ENCODE measurements at regions not wholly inside any gene's neighbourhood (a gene's known extent, or its start where the extent isn't known, plus 50 kb on each side); places are given as distances from the start of the nearest gene placed in this dataset.

DNA sequence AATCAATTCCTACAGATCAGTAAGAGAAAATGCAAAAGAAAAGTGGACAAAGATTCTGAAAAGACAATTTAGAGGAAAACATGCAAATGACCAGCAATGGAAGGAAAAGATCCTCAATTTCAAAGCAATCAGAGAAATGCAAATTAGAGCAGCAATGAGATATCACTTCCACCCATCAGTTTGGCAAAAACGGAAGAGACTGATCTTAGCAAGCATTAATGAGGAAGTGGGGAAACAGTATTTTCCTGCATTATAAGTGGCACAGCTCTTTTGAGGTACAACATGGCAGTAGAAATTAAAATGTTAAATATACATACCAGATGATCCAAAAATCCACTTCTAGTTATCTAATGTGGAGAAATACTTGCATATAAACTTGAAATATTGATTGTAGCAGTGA, 69.1 kb upstream of the SLC7A1 start:
- ATAC-seq (no peak), DNase-seq (no peak)
- WGBS: 44% methylated on average over 1 of the region's 1 CpG
- Histone ChIP-seq H3K9me3 (ENCODE audit: control insufficient read depth, low read length) (no peaks in the 10 kb centered on the region), H3K4me3 (ENCODE audit: low read length) (no peak overlapping the region), H3K4me1 (ENCODE audit: control insufficient read depth, insufficient read depth, low read length) (no peaks in the 10 kb centered on the region), H3K27me3 (ENCODE audit: control insufficient read depth, insufficient read depth) (no peaks in the 10 kb centered on the region), H3K27ac (ENCODE audit: low read length) (no peak overlapping the region)
- intact Hi-C loops (cut with DNase I): no loop called here

DNA sequence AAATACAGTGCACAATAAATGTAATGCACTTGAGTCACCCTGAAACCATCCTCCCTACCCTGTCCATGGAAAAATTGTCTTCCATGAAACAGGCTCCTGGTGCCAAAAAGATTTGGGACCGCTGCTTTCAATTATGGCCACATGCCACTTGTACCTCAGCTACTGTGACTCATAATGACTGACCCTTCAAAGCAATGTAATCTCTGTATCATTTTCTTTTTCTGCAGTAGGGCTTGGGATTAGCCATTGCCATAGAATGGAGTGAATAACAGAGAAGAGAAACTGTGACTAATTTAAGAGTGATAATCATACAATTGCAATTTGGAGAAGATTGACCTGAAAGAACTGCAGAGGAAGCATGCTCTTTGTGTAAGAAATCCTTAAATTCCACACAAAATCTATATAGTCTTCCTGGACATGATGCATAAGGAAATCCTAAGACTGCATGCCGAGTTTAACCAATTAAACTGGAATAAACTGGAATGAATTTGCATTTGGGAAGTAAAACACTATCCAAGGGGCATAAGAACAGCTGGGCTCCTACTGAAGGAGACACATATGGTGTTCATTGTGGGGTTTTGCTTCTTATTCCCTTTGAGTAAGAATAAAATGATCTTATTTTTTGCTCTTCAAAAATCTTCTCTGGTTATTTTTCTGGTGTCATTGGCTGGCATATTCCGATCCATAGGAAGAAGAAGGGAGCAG, 59.5 kb upstream of the SLC7A1 start:
- no peak for ATAC-seq
- no peaks in the 10 kb centered on the region for H3K9me3 ChIP-seq (ENCODE audit: control insufficient read depth, low read length)
- intact Hi-C loops (cut with DNase I): no loop called here
- no peak overlapping the region for H3K27ac ChIP-seq (ENCODE audit: low read length)
- no peaks in the 10 kb centered on the region for H3K4me1 ChIP-seq (ENCODE audit: control insufficient read depth, insufficient read depth, low read length)
- WGBS: 71% methylated on average over 3 of the region's 3 CpGs
- no peak for DNase-seq
- H3K27me3 ChIP-seq (ENCODE audit: control insufficient read depth, insufficient read depth): no peaks in the 10 kb centered on the region
- H3K4me3 ChIP-seq (ENCODE audit: low read length): no peak overlapping the region

GRCh38 chr13:29654384-29654783, 58.9 kb upstream of the SLC7A1 start:
- 97% methylated on average over 6 of the region's 6 CpGs for WGBS

GRCh38 chr13:29648760-29649159, 53.3 kb upstream of the SLC7A1 start:
- no peak for DNase-seq
- Histone ChIP-seq H3K9me3 (ENCODE audit: control insufficient read depth, low read length) (no peaks in the 10 kb centered on the region), H3K4me3 (ENCODE audit: low read length) (no peak overlapping the region), H3K4me1 (ENCODE audit: control insufficient read depth, insufficient read depth, low read length) (no peaks in the 10 kb centered on the region), H3K27me3 (ENCODE audit: control insufficient read depth, insufficient read depth) (no peaks in the 10 kb centered on the region), H3K27ac (ENCODE audit: low read length) (no peak overlapping the region)
- ATAC-seq: no peak
- WGBS: 92% methylated on average over 2 of the region's 2 CpGs
- intact Hi-C loops (cut with DNase I): no loop called here

More at GRCh38 chr13:29654384-29654783, 58.9 kb upstream of the SLC7A1 start:
- Histone ChIP-seq H3K4me1 (ENCODE audit: control insufficient read depth, insufficient read depth, low read length) (no peaks in the 10 kb centered on the region), H3K4me3 (ENCODE audit: low read length) (no peak overlapping the region), H3K27ac (ENCODE audit: low read length) (no peak overlapping the region), H3K9me3 (ENCODE audit: control insufficient read depth, low read length) (no peaks in the 10 kb centered on the region), H3K27me3 (ENCODE audit: control insufficient read depth, insufficient read depth) (no peaks in the 10 kb centered on the region)
- intact Hi-C loops (cut with DNase I): no loop called here
- ATAC-seq (no peak), DNase-seq (no peak)
